UCSD-AML1 (cell line): ENCODE measurements at regions not wholly inside any gene's neighbourhood (a gene's known extent, or its start where the extent isn't known, plus 50 kb on each side); places are given as distances from the start of the nearest gene placed in this dataset.
"Not testable (repeated sequence)": the region's sequence is repeated elsewhere in the genome, so short reads cannot be mapped to it uniquely, and the experiment has no call there.

Experiments
- DNase-seq: peaks from one replicate; lab custom pipeline; 2025; ENCODE audit not compliant: unreplicated experiment; lab: John Stamatoyannopoulos, UW

DNA sequence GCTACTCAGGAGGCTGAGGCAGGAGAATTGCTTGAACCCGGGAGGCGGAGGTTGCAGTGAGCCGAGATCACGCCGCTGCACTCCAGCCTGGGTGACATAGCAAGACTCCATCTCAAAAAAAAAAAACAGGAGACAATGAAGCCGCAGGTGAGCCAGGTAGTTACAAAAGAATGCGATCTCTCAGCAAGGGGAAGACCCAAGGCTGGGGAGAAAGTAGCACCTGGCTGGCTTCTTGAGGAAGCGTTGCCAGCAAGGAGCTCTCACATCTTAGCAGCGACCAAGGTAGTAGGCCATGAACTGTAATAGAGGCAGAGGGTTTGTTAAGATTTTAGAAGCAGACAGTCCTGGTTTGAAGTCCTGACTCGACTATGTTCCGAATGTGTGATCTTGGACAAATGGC is 175.0 kb downstream of the AIPL1 start:
- no peak for DNase-seq

DNA sequence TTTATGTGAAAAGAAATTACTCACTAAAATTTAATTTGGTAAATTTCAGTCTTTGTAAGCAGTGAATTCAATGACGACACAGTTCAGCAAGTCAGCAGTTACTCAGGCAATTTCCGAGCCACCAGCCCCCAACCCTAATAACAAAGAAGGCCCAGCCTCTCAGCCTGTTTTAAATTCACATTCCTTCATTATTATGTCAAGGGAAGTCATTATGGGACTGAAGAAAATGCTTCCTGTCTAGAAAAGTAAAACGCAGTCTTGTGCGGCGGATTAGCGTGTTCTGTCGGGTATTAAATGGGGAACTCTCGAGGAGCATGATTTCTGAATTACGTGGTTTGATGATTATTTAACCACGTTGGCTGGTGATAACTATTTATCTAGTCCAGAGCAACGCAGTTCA is 177.6 kb downstream of the AIPL1 start:
- no peak for DNase-seq

- DNase-seq, result no peak
These were observed 179.6 kb downstream of the AIPL1 start for GRCh38 chr17:6255322-6255721.

GRCh38 chr17:6254036-6254435 is 180.9 kb downstream of the AIPL1 start:
- DNase-seq, result no peak

DNA sequence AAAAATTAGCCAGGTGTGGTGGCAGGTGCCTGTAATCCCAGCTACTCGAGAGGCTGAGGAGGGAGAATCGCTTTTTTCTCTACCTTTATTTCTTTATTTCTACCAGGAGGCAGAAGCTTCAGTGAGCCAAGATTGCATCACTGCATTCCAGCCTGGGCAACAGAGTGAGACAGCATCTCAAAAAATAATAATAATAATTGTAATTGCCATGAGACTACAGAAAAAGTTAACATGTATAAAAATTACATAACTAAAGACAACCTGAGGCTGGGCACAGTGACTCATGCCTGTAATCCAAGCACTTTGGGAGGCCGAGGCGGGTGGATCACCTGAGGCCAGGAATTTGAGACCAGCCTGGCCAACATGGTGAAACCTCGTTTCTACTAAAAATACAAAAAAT is 181.5 kb downstream of the WSCD1 start:
- not testable (repeated sequence) for DNase-seq

- no peak for DNase-seq
These were observed 179.6 kb downstream of the WSCD1 start for GRCh38 chr17:6249732-6250131.

DNA sequence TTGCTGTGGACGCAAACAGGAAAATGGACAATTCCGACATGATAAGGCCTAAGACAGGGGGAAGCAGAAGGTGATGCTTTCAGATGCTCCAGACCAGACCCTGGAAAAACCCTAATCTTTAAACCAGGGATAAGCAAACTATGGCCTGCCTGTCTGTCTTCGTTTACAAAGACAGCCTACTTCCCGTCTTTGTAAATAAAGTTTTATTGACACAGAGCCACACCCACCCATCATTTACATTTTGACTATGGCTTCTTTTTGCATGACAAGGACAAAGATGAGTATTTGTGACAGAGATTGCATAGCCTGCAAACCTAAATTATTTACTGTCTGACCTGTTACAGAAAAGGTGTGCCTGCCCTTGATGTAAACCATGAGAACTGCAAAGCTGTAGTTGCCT is 177.9 kb downstream of the WSCD1 start:
- no peak for DNase-seq

GRCh38 chr17:6245301-6246177 is 175.4 kb downstream of the WSCD1 start:
- no peak for DNase-seq

DNA sequence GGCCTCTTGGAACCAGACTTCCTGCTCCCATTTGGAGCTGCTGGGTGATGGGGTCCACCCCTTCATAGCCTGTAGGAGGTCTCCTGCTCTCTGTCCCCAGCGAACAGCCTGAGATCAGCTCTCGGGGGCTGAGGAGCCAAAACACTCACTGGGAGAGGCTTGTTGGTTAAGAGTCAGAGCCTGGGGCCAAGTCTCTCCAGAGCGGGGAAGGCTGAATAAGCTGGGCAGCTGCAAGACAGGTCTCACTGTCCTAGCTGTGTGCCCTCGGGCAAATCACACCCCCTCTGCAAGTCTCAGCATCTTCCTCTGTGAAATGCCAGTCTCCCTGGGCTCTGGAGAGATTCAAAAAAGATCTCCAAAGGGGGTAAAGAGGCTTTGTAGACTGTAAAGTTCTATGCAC is 174.6 kb downstream of the WSCD1 start:
- DNase-seq, result no peak

GRCh38 chr17:6244253-6244652 is 174.1 kb downstream of the WSCD1 start:
- no peak for DNase-seq

DNA sequence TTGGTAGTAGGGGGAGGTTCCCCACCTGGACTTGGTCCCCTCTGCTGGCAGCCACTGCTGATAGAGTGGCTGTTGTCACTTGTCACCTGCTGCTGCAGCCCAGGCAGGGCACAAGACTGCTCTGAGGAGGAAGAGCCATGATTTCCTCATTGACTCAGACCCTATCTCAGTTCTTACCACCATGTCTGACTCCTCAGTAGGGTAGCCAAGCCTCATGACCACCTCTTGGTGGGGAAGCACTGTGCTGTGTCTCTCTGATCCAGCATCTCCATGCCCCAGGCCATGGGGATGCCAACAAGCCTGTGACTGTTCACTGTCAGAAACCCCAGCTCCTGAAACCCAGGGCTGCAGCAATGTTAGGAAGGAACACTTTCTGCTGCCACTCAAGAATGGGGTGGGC is 173.0 kb downstream of the WSCD1 start:
- DNase-seq, result no peak

- DNase-seq, result no peak
These were observed 171.8 kb downstream of the WSCD1 start for GRCh38 chr17:6241996-6242395.

DNA sequence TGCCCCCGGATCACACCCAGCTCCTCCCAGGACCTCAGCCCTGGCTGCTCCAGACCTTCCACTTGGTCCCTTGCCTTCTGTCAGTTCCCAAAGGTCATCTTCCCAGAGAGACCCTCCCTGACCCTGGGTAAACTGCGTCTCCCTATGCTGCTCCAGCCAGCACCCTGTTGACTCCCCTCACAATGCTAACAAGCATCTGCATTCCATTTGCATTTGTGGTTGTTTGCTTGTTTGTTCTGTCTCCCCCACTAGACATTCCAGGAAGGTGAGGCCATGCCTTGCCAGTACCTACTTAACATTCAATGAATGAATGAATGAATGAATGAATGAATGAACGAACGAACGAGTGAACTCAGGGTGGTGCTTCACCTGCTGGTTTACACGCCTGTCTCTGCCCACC is 171.2 kb downstream of the WSCD1 start:
- no peak for DNase-seq

DNA sequence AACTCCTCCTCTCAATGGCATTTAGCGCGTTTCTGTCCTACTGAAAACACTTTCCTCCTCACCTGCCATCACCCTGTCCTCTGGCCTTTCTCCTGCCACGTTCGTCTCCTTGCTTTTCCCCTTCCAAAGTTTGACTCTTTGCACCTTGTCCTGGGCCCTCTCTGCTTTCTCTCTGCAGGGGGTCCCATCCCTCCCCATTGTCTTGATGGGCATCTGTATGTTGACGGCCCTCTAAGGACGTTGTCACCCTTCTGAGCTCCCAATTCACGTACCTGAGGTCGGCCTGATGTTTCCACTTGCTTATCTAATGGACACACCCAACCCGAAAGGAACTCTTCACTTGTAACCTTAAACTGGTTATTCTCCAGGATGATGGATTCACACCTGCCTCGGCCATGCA is 170.4 kb downstream of the WSCD1 start:
- no peak for DNase-seq

- no peak for DNase-seq
These were observed 169.8 kb downstream of the WSCD1 start for GRCh38 chr17:6240001-6240400.

DNA sequence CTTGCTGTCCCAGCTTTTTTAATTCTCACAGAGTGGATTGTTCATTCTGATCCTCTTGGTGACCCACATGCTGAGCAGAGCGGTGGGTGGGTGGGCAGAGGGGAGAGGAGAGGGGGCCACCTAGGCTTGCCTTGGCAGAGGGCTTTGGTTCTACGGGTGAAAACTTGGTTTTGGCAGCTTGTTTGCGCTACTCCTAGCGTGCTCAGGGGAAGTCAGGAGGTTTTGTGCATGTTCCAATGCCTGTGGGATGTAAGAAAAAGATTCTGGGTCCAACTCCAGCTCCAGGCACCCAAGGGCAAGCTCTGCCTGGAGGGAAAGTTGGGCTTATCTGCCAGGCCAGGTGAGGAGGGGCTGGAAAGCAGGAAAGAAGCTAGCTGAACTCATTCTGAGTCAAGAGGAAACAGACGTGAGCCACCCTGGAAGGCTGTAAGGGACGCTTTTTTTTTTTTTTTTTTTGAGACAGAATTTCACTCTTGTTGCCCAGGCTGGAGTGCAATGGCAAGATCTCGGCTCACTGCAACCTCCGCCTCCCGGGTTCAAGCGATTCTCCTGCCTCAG is 169.1 kb downstream of the WSCD1 start:
- DNase-seq, result no peak

DNA sequence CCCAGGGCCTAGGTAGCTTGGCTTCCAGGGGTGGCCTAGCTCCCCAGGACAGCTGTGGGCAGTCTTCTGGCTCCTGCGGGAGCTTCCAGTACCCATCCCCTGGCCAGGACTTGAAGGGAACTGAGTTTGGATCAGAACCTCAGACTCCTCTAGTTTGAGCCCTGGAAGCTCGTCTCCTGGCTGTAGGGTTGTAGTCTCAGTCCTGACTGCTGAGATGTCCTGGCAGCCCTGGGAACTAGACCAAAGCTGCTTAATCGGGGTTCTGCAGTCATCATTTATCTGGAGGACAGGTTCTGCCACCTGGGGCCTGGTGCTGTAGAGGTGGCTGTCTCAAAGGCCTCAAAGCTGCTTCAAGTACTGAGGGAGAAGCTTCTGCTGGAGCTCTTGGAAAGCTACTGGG is 163.7 kb downstream of the WSCD1 start:
- DNase-seq, result no peak

- DNase-seq, result no peak
These were observed 163.2 kb downstream of the WSCD1 start for GRCh38 chr17:6233339-6233738.

GRCh38 chr17:6232732-6233101 is 162.5 kb downstream of the WSCD1 start:
- no peak for DNase-seq

DNA sequence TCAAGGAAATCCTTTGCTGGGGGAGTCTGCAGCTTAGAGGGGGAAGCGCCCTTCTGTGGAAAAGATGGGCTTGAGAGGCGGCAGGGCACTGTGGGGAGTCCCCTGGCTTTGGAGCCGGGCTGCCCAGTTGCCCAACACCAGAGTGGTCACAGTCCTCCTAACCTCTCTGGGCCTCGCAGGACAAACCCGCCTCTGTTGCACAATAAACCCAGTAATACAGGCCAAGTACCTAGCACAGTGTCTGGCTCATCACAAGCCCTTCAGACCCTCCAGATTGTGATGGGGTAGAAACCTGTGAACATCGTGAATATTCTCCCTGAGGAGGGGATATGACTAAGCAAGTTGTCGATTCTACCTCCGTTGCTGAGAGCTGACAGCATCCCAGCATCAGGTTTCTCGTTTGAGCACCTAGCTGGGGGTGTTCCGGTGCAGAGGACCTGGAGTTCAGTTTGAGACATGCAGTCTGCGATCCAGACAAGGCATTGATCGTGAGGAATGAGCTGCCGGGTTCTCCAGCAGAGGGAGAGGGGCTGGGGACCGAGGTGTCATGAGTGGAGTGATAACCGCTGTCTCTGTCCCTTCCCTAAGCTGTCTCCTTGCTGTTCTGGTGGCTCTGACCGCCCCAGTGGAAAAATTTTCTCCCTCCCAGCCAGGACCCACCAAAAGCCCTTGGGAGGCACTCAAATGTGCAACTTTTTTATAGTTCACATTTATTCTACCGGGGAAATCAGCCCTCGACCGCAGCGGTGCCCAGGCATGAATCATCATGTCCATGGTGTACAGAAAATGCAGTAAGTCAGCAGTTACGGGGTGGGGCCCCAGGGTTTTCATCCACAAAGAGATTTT is 161.9 kb downstream of the WSCD1 start:
- no peak for DNase-seq

- no peak for DNase-seq
These were observed 161.3 kb downstream of the WSCD1 start for GRCh38 chr17:6231465-6231864.

GRCh38 chr17:6218333-6218732 is 148.2 kb downstream of the WSCD1 start:
- no peak for DNase-seq
